OCI-LY3 (cell line): ENCODE measurements at regions not wholly inside any gene's neighbourhood (a gene's known extent, or its start where the extent isn't known, plus 50 kb on each side); places are given as distances from the start of the nearest gene placed in this dataset.

Source experiments
- CTCF ChIP-seq: fragments of 200-600, 300-600 bp; sonication (generic); IDR thresholded peaks from 2 replicates; pipeline ENCODE4 v1.5.1; 2014; ENCODE audit warnings: antibody characterized with exemption, low read length, low read depth
- EZH2phosphoT487 ChIP-seq: fragments of 200-600 bp; shearing (Covaris generic); IDR thresholded peaks from 2 replicates; pipeline ENCODE4 v1.6.1; 2018; ENCODE audit warnings: antibody characterized with exemption, mixed run types, low read depth

- no peak for TF ChIP-seq CTCF
- TF ChIP-seq EZH2phosphoT487, result no peak
These were observed 93.5 kb downstream of the ERMARD start for GRCh38 chr6:169844946-169845345.
